Caki2 (cell line): ENCODE measurements at regions not wholly inside any gene's neighbourhood (a gene's known extent, or its start where the extent isn't known, plus 50 kb on each side); places are given as distances from the start of the nearest gene placed in this dataset.
A peak's percentile ranks its signal among the peaks of the same experiment; 100 is the strongest.
"Not testable (repeated sequence)": the region's sequence is repeated elsewhere in the genome, so short reads cannot be mapped to it uniquely, and the experiment has no call there.

ENCODE experiments used
- DNase-seq: peaks from one replicate; pipeline ENCODE4 v3.0.0-alpha.2; 2015; ENCODE audit warnings: low read depth
- in situ Hi-C: cut with HindIII; loops from 2 replicates; pipeline ENCODE4 v1.10.0; 2016; ENCODE audit warnings: low sequenced_read_pairs, low pct_unique_long_range_greater_than_20kb, mixed read lengths

DNA sequence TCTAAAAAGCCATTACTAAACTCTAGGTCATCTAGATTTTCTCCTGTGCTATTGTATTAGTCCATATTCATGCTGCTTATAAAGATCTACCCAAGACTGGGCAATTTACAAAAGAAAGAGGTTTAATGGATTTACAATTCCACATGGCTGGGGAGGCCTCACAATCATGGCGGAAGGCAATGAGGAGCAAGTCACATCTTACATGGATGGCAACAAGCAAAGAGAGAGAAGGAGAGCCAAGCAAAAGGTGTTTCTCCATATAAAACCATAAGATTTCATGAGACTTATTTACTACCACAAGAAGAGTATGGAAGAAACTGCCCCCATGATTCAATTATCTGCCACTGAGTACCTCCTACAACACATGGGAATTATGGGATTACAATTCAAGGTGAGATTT, 69.6 kb upstream of the CCDC6 start:
- in situ Hi-C loops, DNase-seq: not testable (repeated sequence)

GRCh38 chr10:59971915-59972314, 65.6 kb upstream of the CCDC6 start:
- DNase-seq: peak; percentile 47
- in situ Hi-C loops: no loop called here

DNA sequence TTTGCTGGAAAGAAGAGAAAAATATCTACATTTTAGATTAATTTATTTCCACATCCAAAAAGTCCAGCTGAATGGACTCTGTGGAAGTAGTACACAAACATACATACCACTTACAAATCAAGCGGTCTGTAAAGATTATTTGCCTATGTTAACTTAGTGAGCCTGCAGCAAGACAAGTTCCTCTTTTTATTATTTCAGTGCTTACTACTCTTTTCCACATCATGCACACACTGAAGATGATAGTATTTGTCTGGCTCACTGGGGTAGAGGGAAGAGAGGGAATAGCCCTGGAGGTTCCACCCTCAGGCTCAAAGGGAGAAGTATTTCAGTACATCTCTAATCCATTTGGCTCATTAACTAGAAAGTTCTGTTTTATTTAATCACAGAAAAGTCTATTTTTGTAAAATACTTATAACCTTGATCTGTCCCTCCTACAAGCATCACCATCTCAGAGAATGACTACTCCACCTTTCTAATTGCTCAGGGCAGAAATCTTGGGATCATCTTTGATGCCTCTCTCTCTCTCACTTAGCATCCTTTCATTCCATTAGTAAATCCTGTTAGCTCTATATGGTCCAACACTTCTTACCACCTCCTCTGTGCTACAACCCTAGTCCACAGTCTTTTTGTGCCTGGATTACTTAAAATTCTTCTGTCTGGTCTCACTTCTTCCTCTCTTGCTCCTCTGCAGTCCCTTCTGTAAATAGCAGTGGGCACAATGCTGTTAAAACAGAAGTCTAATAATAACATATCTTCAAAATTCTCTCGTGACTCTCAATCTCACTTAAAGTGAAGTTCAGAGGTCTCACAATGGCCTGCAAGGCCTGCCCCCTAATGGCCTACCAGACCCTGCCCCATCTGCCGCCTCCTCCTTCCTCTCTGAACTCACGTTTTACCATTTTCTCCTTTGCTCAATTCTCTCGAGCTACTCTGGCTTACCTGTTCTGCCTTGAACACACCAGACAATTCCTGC, 64.3 kb upstream of the CCDC6 start:
- in situ Hi-C loops: no loop called here
- DNase-seq: no peak

DNA sequence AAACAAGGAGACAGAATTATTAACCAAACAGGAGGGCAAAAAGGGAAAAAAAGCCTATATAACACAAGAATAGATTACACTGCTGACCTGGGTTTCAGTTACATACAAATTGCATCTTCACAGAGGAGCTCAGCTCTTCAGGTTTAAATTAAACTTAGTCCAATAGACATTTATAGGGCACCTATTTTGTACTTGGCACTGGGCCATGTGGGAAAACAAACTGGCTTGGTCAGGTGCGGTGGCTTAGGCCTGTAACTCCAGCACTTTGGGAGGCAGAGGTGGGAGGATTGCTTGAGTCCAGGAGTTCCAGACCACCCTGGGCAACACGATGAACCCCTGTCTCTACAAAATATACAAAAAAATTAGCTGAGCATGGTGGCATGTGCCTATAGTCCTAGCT, 62.3 kb upstream of the CCDC6 start:
- in situ Hi-C loops: no loop called here

GRCh38 chr10:59967079-59967478, 60.7 kb upstream of the CCDC6 start:
- in situ Hi-C loops: no loop called here
- no peak for DNase-seq

More for the DNA sequence above, 62.3 kb upstream of the CCDC6 start:
- DNase-seq: no peak

GRCh38 chr10:59965899-59966650, 59.7 kb upstream of the CCDC6 start:
- in situ Hi-C loops: no loop called here
- no peak for DNase-seq

DNA sequence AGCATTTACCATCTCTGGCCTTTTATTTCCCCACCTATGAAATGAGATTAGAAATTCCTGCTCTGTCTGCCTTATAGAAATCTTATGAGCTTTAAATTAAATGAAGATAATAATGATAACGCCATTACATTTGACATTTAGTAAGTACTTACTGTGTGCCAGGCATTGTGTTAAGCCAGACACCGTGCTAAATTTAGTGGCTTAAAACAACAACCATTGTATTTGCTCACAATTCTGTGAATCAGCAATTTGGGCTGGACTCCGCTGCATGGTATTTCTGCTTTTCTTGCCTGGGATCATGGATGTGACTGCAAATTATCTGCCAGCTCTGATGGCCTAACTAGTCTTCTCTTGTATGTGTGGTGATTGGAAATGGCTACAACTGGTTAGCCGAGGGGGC, 56.4 kb upstream of the CCDC6 start:
- in situ Hi-C loops: no loop called here
- DNase-seq: no peak

DNA sequence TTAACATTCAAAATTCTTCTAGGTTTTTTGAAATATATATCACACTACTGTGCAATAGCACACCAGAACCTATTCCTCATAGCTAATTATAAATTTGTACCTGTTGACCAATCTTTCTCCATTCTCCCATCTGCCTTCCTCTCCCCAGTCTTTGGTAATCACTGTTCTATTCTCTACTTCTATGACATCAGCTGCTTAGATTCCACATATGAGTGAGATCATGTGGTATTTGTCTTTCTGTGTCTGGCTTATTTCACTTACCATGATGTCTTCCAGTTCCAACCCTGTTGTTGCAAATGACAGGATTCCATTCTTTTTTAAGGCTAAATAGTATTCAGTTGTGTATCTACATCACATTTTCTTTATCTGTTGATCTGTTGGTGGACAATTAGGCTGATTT, 54.4 kb upstream of the CCDC6 start:
- no peak for DNase-seq
- in situ Hi-C loops: no loop called here

GRCh38 chr10:59959504-59960018, 53.2 kb upstream of the CCDC6 start:
- DNase-seq: no peak
- in situ Hi-C loops: no loop called here

GRCh38 chr10:59958882-59959281, 52.5 kb upstream of the CCDC6 start:
- DNase-seq: no peak
- in situ Hi-C loops: no loop called here

DNA sequence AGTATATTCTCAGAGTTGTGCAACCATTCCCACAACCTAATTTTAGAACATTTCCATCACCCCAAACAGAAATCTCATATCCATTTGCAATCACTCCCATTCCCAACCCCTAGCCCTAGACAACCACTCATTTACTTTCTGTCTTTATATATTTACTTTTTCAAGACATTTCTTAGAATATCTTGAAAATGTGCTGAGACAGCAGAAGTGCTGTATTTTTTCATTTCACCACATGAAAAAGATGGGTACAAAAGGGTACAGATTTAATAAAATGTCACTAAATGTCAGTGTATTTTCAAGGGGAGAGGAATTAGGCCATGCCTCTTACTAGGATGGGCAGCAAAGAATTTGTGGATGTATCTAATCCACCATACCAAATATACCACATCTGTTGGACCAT, 51.6 kb upstream of the CCDC6 start:
- DNase-seq: no peak
- in situ Hi-C loops: no loop called here
